ENCODE measurements at regions not wholly inside any gene's neighbourhood (a gene's known extent, or its start where the extent isn't known, plus 50 kb on each side); places are given as distances from the start of the nearest gene placed in this dataset.

DNA sequence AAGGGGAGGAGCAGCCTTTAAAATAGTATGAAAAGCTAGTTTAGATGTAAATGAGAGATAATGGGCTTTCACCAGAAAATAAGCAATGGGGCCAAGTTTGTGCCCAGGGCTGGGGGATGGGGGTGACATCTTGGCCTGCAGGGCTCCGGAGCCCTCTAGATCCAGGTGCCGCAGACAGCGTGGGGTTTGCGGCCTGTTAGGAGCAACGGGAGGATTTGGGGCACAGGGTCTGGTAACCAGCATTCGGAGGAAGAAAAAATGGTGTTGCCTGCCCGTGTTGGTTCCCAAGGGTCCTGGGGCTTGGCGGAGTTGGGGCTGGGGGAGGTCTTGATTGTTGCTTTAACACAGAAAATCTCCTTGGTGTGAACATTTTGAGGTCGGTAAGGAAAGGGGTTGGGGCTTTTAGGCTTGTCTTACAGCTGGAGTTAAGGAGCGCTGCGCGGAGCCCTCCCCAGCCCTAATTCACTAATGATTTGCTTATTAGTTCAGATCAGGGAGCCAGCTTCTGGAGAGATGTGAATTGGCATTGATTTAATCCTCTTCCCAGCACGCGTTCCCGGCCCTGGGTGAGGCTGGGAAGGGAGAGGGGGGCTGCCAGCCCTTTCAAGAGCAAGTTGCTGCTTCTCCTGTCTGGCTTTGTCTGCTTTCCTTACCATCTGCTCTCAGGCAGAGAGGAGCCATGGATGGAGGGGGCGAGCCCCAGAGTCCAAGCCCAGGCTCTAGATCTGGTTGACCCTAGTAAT, 443.4 kb downstream of the BCOR start:
- no peak for DNase-seq (ENCODE audit: low spot score)

GRCh38 chrX:39654952-39655351, 442.8 kb downstream of the BCOR start:
- DNase-seq (ENCODE audit: low spot score): no peak

DNA sequence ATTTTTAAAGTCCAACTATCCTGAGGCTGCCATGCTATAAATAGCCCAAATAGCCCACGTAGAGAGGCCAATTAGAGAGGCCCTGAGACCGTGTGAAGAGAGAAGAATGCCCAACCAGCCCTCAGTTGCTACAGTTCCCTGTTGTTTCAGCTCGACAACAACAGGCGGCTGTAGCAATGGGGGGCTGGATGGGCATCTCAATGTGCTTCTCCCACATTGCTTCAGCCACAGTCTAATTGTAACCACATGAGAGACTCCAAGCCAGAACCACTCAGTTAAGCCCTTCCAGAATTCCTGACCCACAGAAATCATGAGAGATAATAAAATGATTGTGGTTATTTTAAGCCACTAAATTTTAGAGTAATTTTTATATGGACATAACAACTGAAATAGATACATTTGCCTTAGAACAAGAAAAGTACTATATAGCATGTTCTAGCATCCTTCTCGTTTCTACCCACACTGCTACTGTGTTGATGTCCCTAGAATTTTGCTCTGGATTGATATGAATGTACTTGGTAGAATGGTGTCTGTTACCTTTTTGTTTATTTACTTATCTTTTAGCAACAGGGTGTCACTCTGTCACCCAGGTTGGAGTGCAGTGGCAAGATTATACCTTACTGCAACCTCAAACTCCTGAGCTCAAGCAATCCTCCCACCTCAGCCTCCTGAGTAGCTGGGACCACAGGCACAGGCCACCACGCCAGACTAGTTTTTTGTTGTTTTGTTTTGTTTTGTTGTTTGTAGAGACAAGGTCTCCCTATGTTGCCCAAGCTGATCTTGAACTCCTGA, 436.4 kb downstream of the BCOR start:
- DNase-seq (ENCODE audit: low spot score): no peak

- no peak for DNase-seq (ENCODE audit: low spot score)
Measured at GRCh38 chrX:39665830-39666518, 431.8 kb downstream of the BCOR start.

- no peak for DNase-seq (ENCODE audit: low spot score)
Measured at GRCh38 chrX:39667191-39667590, 430.6 kb downstream of the BCOR start.

DNA sequence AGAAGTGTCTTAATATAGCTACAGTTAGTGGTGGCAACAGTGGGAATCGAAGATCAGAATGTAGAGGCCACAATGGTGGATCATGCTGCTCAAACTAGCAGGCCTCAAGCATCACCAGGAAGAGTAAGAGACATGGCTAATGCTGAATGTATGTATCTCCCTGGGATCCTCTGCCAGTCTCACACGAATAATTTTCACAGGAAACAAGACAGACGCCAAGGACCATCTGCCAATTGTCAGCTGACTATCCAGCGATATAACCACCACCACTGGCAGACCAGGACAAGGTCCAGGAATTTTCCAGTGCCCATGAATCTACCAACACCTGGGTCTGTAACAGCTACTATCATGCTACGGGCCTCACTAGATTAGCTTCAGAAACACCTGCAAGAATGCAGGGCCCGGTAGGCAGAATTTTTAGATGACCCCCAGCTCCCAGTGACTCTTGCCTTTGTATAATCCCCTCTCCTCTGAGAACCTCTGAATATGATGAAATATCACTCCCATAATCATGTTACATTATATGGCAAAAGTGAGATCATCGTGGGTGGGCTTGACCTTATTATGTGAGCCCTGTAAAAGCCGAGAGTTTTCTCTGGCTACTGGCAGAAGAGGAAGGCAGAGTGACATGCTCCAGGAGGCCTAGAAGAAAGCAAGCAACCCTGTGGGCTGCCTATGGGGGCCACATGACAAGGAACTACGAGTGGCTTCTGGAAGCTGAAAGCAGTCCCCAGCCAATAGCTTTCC, 429.8 kb downstream of the BCOR start:
- DNase-seq (ENCODE audit: low spot score): no peak

- no peak for DNase-seq (ENCODE audit: low spot score)
Measured at GRCh38 chrX:39669668-39670067, 428.1 kb downstream of the BCOR start.

- DNase-seq (ENCODE audit: low spot score): no peak
Measured at GRCh38 chrX:39670281-39670680, 427.5 kb downstream of the BCOR start.

DNA sequence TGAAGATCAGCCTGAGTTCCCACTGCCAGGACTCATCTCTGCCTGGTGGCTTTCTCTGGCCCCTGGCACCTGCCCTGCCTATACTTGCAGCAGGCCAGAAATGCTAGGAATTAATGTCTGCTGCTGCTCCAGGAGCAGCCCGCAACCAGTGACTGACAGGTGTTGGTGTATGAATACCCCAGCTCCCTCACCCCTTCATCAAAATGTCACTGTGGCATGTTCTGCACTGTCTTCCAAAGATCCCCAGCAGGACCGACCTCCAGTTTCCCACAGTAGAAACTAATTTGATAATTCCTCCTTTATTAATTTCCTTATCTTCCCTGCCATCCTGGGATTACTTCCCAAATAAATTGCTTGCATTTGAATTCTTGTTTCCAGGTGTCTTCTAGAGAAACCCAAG, 425.4 kb downstream of the BCOR start:
- DNase-seq (ENCODE audit: low spot score): no peak

GRCh38 chrX:39674490-39675161, 423.1 kb downstream of the BCOR start:
- DNase-seq (ENCODE audit: low spot score): no peak

DNA sequence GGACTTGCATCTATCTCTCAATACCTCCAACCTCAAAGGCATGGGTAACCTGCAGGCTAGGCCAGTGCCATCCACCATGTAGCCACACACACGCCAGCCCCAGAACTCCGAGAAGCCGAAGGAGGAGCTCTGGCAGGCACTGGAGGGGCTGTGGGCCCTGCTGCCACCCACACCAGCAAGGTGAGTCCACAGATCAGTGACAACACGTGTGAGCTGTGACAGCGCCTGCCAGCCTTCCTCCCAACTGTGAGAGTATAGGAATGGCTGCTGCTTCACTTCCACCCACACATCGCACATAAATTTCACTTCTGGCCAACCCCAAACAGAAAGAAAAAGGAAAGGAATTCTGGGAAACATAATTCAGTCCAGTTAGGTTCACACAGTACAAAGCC, 422.6 kb downstream of the BCOR start:
- DNase-seq (ENCODE audit: low spot score): no peak

DNA sequence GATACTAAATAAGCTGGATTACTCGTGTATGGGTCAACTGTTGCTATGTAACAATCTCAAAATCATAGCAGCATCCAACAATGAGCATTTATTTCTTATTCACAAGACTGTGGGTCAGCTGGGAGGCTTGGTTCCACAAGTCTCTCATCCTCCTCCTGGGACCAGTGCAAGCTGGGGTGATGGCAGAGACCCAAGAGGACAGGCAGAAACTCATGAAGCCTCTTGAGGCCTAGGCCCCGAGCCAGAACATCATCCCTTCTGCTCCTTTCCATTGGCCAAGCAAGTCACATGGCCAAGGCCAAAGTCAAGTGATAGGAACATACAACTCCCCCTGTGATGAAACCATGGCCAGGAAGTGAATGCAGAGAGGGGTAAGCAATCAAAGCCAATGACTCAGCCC, 422.1 kb downstream of the BCOR start:
- no peak for DNase-seq (ENCODE audit: low spot score)

DNA sequence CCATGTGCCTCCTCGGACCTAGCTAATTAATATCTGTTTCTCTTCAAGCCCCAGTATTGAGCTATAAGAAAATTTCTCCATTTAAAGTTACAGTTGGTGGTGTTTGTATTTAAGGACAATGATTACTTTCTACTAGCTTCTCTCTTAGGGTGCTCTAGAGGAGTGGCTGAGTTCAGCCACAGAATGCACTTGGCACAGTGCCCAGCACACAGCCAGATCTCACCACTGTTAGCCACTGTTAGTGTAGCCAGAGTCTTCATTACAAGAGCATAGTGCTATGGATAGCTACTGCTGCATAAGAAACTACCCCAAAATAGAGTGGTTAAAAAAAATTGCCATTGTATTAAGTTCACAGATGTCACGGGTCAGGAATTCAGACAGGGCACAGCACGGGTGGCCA, 421.3 kb downstream of the BCOR start:
- no peak for DNase-seq (ENCODE audit: low spot score)

- DNase-seq (ENCODE audit: low spot score): no peak
Measured at GRCh38 chrX:39677585-39677977, 420.2 kb downstream of the BCOR start.

DNA sequence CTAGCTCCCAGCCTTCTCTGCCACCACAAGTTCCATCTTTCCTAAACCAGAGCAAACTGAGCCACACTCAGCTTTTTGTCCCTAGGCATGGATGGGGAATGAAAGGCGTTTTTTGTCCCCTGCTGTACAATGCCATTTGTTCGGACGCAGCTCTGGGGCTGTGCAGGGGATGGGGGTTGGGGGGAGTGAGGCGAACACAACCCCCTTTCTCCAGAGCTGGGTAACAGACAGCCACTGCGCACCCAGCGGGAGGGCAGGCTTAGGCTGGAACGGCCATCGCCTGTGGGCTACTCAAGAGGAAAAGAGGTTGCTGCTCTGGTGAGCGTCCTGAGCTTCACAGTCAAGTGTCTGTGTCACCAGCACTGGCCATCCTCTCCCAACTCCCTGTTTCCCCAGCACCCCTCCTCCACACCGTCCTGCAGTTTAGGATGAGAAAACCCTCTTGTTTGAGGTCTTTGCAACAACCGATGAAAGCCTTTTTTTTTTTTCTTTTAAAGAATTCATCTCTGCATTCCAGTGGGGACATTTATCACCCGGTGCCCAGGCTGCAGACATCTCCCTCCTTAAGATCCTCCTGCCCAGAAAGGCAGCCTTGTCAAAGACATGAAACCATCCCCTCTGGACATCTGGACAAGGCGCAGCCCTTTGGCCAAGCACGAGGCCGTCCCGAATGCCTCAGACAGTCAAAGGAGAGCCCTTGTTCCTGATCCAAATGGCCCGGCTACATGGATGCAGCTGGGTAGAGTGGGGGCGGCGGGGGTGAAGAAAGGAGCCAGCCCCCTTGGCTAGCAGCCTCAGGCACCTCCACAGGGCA, 419.6 kb downstream of the BCOR start:
- DNase-seq (ENCODE audit: low spot score): no peak

GRCh38 chrX:39678914-39679313, 418.8 kb downstream of the BCOR start:
- DNase-seq (ENCODE audit: low spot score): no peak

DNA sequence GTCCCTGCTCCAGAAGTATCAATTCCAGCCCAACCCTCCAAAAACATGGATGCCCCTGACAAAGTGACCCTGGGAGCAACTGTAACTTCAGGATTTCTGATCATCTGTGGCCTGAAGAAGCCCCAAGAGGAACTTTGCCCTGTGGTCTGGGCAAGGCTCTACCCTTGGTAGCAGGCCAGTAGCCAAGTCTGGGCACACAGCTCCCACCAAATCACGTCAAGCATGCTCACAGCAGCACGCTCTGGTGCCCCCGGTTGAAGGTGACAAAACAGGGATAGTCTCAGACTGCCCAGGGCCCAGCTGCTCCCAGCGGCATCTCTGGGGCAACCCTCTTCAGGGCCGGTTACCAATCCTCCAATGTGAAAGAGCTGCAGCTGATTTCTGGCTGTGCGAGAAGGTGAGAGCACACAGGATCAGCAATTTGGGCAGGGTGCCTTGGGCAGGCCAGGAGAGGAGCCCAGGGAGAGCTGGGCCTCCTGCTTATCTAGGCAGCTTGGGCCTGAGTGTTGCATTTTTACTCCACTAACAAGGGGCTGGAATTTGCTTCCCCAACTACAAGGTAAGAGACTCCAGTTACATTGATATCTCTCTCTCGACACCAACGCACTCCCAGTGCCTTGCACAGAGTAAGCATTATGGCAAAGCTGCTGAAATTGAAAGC, 418.1 kb downstream of the BCOR start:
- DNase-seq (ENCODE audit: low spot score): no peak

- no peak for DNase-seq (ENCODE audit: low spot score)
Measured at GRCh38 chrX:39681885-39682284, 415.9 kb downstream of the BCOR start.

GRCh38 chrX:39682778-39683177, 415.0 kb downstream of the BCOR start:
- no peak for DNase-seq (ENCODE audit: low spot score)

DNA sequence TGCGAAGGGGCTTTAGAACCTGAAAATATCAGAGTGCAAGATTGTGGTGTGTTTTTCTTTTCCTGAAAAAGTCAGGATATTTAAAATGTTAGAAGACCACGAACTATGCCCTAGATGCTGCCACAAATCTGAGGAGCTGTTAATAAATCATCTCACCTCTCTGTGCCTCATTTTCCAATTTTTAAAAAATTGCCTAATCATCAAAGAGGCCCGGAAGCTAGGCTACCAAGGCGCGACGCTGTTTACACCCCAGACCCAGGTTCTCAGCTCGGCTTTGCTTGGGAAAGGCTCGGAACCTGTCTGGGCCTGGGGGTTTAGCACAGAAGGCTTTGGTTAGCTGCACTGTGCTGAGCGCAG, 409.6 kb downstream of the BCOR start:
- DNase-seq (ENCODE audit: low spot score): no peak
